Endothelial cell of umbilical vein (primary cell): ENCODE measurements at regions not wholly inside any gene's neighbourhood (a gene's known extent, or its start where the extent isn't known, plus 50 kb on each side); places are given as distances from the start of the nearest gene placed in this dataset.

Experiments used
- CTCF ChIP-seq, 2 donors: IDR thresholded peaks; 1 replicate in 1 of 2; 2 replicates in 1 of 2; pipeline ENCODE4 v1.5.1; 2011; ENCODE audit warnings: low read length in 2 of 2, mild to moderate bottlenecking in 2 of 2, moderate library complexity in 2 of 2, control low read depth in 1 of 2, inconsistent platforms in 1 of 2, low read depth in 1 of 2; ENCODE audit not compliant: insufficient read depth in 1 of 2; ENCODE audit errors: extremely low read depth in 1 of 2
- EZH2 ChIP-seq: IDR thresholded peaks from 2 replicates; pipeline ENCODE4 v1.6.1; 2012; ENCODE audit warnings: borderline replicate concordance, low read depth, mild to moderate bottlenecking, moderate library complexity, low read length, inconsistent platforms; ENCODE audit not compliant: severe bottlenecking
- FOS ChIP-seq: IDR thresholded peaks from 2 replicates; pipeline ENCODE4 v1.6.1; 2011; ENCODE audit warnings: mild to moderate bottlenecking, low read length, moderate library complexity, borderline replicate concordance; ENCODE audit not compliant: insufficient read depth
- GATA2 ChIP-seq: IDR thresholded peaks from 2 replicates; pipeline ENCODE4 v1.7.0; 2011; ENCODE audit warnings: low read depth, mild to moderate bottlenecking, moderate library complexity, mixed read lengths, low read length; ENCODE audit not compliant: insufficient read length, insufficient read depth
- JUN ChIP-seq: IDR thresholded peaks from 2 replicates; pipeline ENCODE4 v1.6.1; 2011; ENCODE audit warnings: borderline replicate concordance, low read depth; ENCODE audit not compliant: insufficient read length, insufficient read depth
- MAX ChIP-seq: IDR thresholded peaks from 2 replicates; pipeline ENCODE4 v1.6.1; 2011; ENCODE audit not compliant: insufficient read depth, insufficient read length
- MYC ChIP-seq: IDR thresholded peaks from one replicate; pipeline ENCODE4 v1.6.1; 2011; ENCODE audit warnings: mild to moderate bottlenecking, low read depth, low read length
- POLR2A ChIP-seq: IDR thresholded peaks from 2 replicates; pipeline ENCODE4 v1.6.1; 2012; ENCODE audit warnings: low read depth, mild to moderate bottlenecking, control low read depth, low read length
- POLR2AphosphoS5 ChIP-seq: IDR thresholded peaks from 2 replicates; pipeline ENCODE4 v1.6.1; 2012; ENCODE audit warnings: low read depth, mild to moderate bottlenecking, control low read depth, low read length, moderate library complexity; ENCODE audit not compliant: insufficient read depth

DNA sequence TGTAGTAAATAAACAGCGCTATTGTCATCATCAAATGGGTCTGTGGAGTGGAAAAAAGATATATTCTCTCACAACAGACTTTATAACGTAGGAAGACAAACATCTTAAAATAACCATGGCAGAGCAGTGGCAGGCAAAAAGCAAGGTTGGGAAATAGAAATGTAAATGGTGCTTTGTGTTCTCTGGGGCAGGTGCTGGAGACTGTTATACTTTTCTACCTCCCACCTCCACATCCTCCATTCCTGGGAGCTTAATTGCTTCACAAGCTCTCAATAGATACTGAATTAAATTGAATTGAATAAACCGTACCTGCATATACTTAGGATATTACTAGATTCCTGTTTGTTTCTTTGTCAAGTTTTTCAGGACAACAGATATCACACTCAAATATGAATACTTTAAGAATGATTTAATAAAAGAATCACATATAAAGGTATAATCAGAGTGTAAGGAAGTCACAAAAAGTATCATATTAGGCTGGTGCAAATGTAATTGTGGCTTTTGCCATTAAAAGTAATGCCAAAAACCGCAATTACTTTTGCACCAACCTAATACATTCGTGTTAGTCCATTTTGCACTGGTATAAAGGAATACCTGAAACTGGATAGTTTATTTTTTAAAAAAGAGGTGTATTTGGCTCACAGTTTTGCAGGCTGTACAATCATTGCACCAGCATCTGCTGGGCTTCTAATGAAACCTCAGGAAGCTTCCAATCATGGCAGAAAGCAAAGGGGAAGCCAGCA lies 367.3 kb downstream of the GRIA2 start:
- TF ChIP-seq CTCF (IDR thresholded peaks at IDR 0.05; ENCODE audit: extremely low read depth in 1 of 2, insufficient read depth in 1 of 2, low read depth in 1 of 2, low read length in 2 of 2) (no peak), EZH2 (no peak), POLR2A (no peak), POLR2AphosphoS5 (no peak), MYC (no peak), JUN (no peak), GATA2 (no peak), MAX (no peak), FOS (no peak)
